ENCODE measurements at regions not wholly inside any gene's neighbourhood (a gene's known extent, or its start where the extent isn't known, plus 50 kb on each side); places are given as distances from the start of the nearest gene placed in this dataset.

DNA sequence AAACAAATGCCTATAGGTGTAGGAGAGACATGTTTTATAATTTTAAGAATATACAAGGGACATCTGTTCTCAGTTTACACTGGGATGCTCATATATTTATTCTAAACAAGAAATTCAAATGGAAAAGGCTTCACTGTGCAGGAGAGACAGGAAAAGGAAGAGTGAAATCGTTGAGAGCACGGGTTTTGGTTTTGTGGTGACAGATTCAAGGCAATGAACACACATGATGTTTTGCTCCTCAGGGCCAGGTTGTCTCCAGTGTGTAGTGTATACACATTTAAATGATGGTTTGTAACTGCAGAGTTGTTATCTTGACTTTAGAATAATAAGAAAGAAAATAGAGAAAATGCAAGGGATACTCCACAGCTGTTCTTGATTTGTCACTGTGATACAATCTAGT lies 73.7 kb downstream of the S1PR1 start:
- no peaks in the 10 kb centered on the region for H3K36me3 Mint-ChIP-seq (ENCODE audit: unreplicated experiment)
- H3K27me3 Mint-ChIP-seq (ENCODE audit: unreplicated experiment), result peaks cover 59% of the 10 kb centered on the region
- no peak overlapping the region for H3K27ac Mint-ChIP-seq (ENCODE audit: unreplicated experiment)
- no peak overlapping the region for H3K4me3 Mint-ChIP-seq (ENCODE audit: unreplicated experiment)
- TF ChIP-seq, protein P1, sequence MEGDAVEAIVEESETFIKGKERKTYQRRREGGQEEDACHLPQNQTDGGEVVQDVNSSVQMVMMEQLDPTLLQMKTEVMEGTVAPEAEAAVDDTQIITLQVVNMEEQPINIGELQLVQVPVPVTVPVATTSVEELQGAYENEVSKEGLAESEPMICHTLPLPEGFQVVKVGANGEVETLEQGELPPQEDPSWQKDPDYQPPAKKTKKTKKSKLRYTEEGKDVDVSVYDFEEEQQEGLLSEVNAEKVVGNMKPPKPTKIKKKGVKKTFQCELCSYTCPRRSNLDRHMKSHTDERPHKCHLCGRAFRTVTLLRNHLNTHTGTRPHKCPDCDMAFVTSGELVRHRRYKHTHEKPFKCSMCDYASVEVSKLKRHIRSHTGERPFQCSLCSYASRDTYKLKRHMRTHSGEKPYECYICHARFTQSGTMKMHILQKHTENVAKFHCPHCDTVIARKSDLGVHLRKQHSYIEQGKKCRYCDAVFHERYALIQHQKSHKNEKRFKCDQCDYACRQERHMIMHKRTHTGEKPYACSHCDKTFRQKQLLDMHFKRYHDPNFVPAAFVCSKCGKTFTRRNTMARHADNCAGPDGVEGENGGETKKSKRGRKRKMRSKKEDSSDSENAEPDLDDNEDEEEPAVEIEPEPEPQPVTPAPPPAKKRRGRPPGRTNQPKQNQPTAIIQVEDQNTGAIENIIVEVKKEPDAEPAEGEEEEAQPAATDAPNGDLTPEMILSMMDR (IDR thresholded peaks at IDR 0.05), result no peak
- H3K4me1 Mint-ChIP-seq (ENCODE audit: unreplicated experiment), result peaks cover 13% of the 10 kb centered on the region
- H3K9me3 Mint-ChIP-seq (ENCODE audit: unreplicated experiment), result no peaks in the 10 kb centered on the region
- DNase-seq (ENCODE audit: extremely low spot score, unreplicated experiment), result no peak

DNA sequence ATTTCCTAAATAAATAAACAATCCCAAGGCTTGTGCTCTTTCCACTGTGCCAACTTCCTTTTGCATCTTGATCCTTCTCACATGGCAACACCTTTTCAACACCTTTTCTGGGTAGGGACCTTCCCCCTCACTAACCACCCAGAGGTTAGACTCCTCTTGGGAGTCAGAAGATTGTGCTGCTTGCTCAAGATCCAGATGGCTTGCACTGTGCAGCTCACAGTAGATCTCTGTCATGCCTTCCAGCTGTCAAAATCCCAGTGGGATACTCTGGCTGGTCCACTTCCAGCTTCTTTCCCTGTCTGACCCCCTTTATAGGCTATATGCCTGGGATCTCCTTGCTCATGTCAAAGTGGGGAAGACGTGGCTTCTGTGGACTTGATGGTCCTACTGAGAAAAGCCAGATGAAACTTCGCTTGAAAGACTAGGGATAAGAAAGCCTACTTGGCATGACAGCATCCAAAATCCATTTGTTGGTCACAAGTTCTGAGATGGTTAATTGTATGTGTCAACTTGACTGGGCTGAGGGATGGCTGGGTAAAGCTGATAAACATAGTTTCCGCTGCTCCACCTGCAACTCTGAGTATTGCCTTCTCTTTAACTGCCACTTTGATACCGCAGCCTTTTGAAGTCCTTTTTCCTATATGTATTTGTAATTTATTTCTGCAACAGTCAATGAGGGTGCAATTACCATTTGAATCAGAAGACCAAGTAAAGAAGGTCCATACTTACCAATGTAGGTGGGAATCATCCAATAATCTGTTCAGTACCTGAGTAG lies 74.5 kb downstream of the S1PR1 start:
- no peak overlapping the region for H3K27ac Mint-ChIP-seq (ENCODE audit: unreplicated experiment)
- no peak for DNase-seq (ENCODE audit: extremely low spot score, unreplicated experiment)
- TF ChIP-seq, protein P1 (IDR thresholded peaks at IDR 0.05), result no peak
- peaks cover 13% of the 10 kb centered on the region for H3K4me1 Mint-ChIP-seq (ENCODE audit: unreplicated experiment)
- no peaks in the 10 kb centered on the region for H3K9me3 Mint-ChIP-seq (ENCODE audit: unreplicated experiment)
- no peaks in the 10 kb centered on the region for H3K36me3 Mint-ChIP-seq (ENCODE audit: unreplicated experiment)
- peaks cover 63% of the 10 kb centered on the region for H3K27me3 Mint-ChIP-seq (ENCODE audit: unreplicated experiment)
- H3K4me3 Mint-ChIP-seq (ENCODE audit: unreplicated experiment), result no peak overlapping the region

DNA sequence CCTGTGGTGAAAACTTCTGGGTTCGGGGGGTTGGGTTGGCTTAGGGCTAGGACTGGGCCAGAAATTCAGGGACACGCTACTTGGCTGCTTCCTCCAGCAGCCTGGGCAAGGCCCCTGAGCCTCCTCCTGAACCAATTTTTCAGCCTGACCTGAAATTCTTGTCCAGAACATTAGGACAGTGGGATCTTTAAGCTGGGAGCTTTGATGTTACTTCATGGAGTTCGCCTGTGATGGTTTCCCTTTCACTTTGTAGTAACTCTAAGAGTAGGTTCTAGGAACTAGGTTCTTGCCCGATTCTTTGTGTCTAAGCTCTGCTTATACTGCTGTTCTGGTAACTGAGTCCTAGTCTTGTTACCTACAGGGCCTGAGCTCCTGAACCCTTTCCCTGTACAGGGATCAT lies 75.3 kb downstream of the S1PR1 start:
- Mint-ChIP-seq H3K36me3 (ENCODE audit: unreplicated experiment) (no peaks in the 10 kb centered on the region), H3K4me1 (ENCODE audit: unreplicated experiment) (peaks cover 13% of the 10 kb centered on the region), H3K4me3 (ENCODE audit: unreplicated experiment) (no peak overlapping the region), H3K27ac (ENCODE audit: unreplicated experiment) (no peak overlapping the region), H3K27me3 (ENCODE audit: unreplicated experiment) (peaks cover 58% of the 10 kb centered on the region), H3K9me3 (ENCODE audit: unreplicated experiment) (no peaks in the 10 kb centered on the region)
- no peak for DNase-seq (ENCODE audit: extremely low spot score, unreplicated experiment)
- TF ChIP-seq, protein P1 (IDR thresholded peaks at IDR 0.05), result no peak

DNA sequence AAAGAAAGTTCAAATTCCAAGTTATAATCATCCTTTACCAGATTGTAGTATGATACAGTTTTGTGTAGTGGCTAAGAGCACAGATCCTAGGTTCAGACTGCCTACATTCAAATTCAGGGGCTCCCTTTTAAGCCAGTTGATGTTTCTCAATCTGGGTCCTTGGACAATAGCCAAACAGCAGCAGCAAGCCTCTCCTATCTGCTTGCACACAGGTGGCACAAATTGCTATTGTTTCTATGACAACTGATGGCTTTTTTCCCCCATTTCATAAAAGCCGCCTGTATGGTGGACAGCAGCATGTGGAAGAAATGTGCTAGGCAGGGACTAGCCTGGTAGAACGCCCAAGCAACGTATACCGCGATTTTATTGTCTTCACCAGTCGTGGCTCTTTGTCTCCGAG lies 76.5 kb downstream of the S1PR1 start:
- H3K27me3 Mint-ChIP-seq (ENCODE audit: unreplicated experiment), result peaks cover 57% of the 10 kb centered on the region
- no peaks in the 10 kb centered on the region for H3K9me3 Mint-ChIP-seq (ENCODE audit: unreplicated experiment)
- no peak for DNase-seq (ENCODE audit: extremely low spot score, unreplicated experiment)
- TF ChIP-seq, protein P1 (IDR thresholded peaks at IDR 0.05), result no peak
- no peak overlapping the region for H3K27ac Mint-ChIP-seq (ENCODE audit: unreplicated experiment)
- peaks cover 13% of the 10 kb centered on the region for H3K4me1 Mint-ChIP-seq (ENCODE audit: unreplicated experiment)
- no peaks in the 10 kb centered on the region for H3K36me3 Mint-ChIP-seq (ENCODE audit: unreplicated experiment)
- no peak overlapping the region for H3K4me3 Mint-ChIP-seq (ENCODE audit: unreplicated experiment)

DNA sequence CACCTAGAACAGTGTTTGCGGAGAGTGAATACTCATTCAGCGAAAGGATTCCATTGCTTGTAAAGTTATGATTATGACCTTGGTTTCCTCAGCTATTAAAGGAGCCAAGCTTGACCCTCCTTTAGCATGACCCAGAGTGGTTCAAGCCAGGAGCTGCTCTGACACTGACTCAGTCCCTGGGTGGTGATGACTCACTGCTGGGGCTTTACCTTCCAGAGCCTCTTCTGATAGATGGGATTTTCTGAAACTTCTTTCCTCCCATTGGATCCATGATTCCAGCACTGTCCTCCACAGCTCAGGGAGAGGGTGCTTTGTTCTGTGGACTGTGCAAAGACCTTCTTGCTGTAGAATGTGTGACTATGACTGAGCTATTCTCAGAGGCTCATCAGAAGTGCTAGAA lies 77.4 kb downstream of the S1PR1 start:
- Mint-ChIP-seq H3K27me3 (ENCODE audit: unreplicated experiment) (peaks cover 59% of the 10 kb centered on the region), H3K9me3 (ENCODE audit: unreplicated experiment) (no peaks in the 10 kb centered on the region), H3K4me1 (ENCODE audit: unreplicated experiment) (peaks cover 13% of the 10 kb centered on the region), H3K27ac (ENCODE audit: unreplicated experiment) (no peak overlapping the region), H3K4me3 (ENCODE audit: unreplicated experiment) (no peak overlapping the region), H3K36me3 (ENCODE audit: unreplicated experiment) (no peaks in the 10 kb centered on the region)
- DNase-seq (ENCODE audit: extremely low spot score, unreplicated experiment), result no peak
- TF ChIP-seq, protein P1 (IDR thresholded peaks at IDR 0.05), result no peak

All from osteocyte (in vitro differentiated cells).